A549 (cell line): ENCODE measurements at regions not wholly inside any gene's neighbourhood (a gene's known extent, or its start where the extent isn't known, plus 50 kb on each side); places are given as distances from the start of the nearest gene placed in this dataset.
"Not testable (repeated sequence)": the region's sequence is repeated elsewhere in the genome, so short reads cannot be mapped to it uniquely, and the experiment has no call there.

Experiments
- ATAC-seq, 2 experiments: fragments of 200-7000 bp in 1 of 2; fragments of >200 bp in 1 of 2; cut with Nextera tagmentation in 1 of 2; cut with Tn5 transposase in 1 of 2; 3 replicates each; pipeline versions ENCODE4 v1.8.0 to v1.9.1; 2018 to 2020; ENCODE audit warnings: mild to moderate bottlenecking in 1 of 2, moderate library complexity in 1 of 2
- CTCF ChIA-PET: fragments of 300-600 bp; sonication (Branson Sonifier 250); formaldehyde crosslinking; extraction: SDS; loops from one replicate; lab custom pipeline; 2021; ENCODE audit warnings: antibody characterized with exemption, inconsistent platforms; lab: Yijun Ruan, JAX
- POLR2A ChIA-PET: fragments of 350-600 bp; formaldehyde crosslinking; extraction: SDS; loops from one replicate; lab custom pipeline; 2021; ENCODE audit warnings: antibody characterized with exemption, inconsistent platforms; lab: Yijun Ruan, JAX
- DNase-seq, 2 experiments: peaks; one replicate each; pipeline versions ENCODE4 v3.0.0 to v3.0.0-alpha.2; 2011 to 2016; ENCODE audit warnings: low read depth in 1 of 2, low spot score in 1 of 2
- FAIRE-seq: peaks from 2 replicates; lab custom pipeline; 2011; peaks lifted over from hg19 to GRCh38; lab: Jason Lieb, UNC
- H3K27ac ChIP-seq, 2 experiments: fragments of >200 bp; sonication (Bioruptor Twin); formaldehyde crosslinking; 3 replicates each; pipeline ENCODE4 v1.5.1; 2016 to 2017
- H3K4me1 ChIP-seq: fragments of >200 bp; sonication (Bioruptor Twin); formaldehyde crosslinking; 3 replicates; pipeline ENCODE4 v1.6.1; 2016
- H3K4me2 ChIP-seq: fragments of >200 bp; sonication (Bioruptor Twin); formaldehyde crosslinking; 3 replicates; pipeline ENCODE4 v1.6.1; 2016
- H3K4me3 ChIP-seq: fragments of >200 bp; sonication (Bioruptor Twin); formaldehyde crosslinking; 3 replicates; pipeline ENCODE4 v1.5.1; 2016
- H3K9me3 ChIP-seq: fragments of >200 bp; sonication (Bioruptor Twin); formaldehyde crosslinking; 3 replicates; pipeline ENCODE4 v1.6.1; 2016
- BHLHE40 ChIP-seq: IDR thresholded peaks from 2 replicates; pipeline ENCODE4 v1.6.1; 2012; ENCODE audit warnings: low read depth, low read length, inconsistent platforms
- CBX2 ChIP-seq: fragments of 200-600 bp; sonication (generic); IDR thresholded peaks from 2 replicates; pipeline ENCODE4 v1.6.1; 2016; ENCODE audit warnings: low read depth, mild to moderate bottlenecking, borderline replicate concordance
- CBX8 ChIP-seq: fragments of 200-600 bp; sonication (generic); IDR thresholded peaks from 2 replicates; pipeline ENCODE4 v1.6.1; 2016
- CEBPB ChIP-seq, 2 experiments: fragments of >200 bp in 1 of 2; sonication (Bioruptor Twin) in 1 of 2; formaldehyde crosslinking in 1 of 2; IDR thresholded peaks; 2 replicates each; pipeline ENCODE4 v1.6.1; 2012 to 2016
- CHD4 ChIP-seq: fragments of 200-600 bp; sonication (generic); IDR thresholded peaks from 2 replicates; pipeline ENCODE4 v1.6.1; 2016; ENCODE audit warnings: antibody characterized with exemption, mild to moderate bottlenecking, borderline replicate concordance
- ESRRA ChIP-seq: fragments of 150-350 bp; IDR thresholded peaks from 2 replicates; pipeline ENCODE4 v1.6.1; 2014; ENCODE audit warnings: mild to moderate bottlenecking, low read length, borderline replicate concordance
- FOSL2 ChIP-seq, 2 experiments: fragments of 450-650 bp in 1 of 2; fragments of >200 bp in 1 of 2; sonication (Bioruptor Twin) in 1 of 2; formaldehyde crosslinking; IDR thresholded peaks; 2 replicates each; pipeline versions ENCODE4 v1.5.0 to v1.6.1; 2016 to 2020; ENCODE audit warnings: mild to moderate bottlenecking in 1 of 2, moderate library complexity in 1 of 2
- HDAC2 ChIP-seq: fragments of 200-600 bp; sonication (generic); IDR thresholded peaks from 2 replicates; pipeline ENCODE4 v1.6.1; 2016
- HOXA7 ChIP-seq: fragments of 250-450 bp; sonication (Bioruptor Pico); IDR thresholded peaks from 2 replicates; pipeline ENCODE4 v1.5.0; 2020; ENCODE audit warnings: mild to moderate bottlenecking, moderate library complexity
- JUNB ChIP-seq: fragments of >200 bp; sonication (Bioruptor Twin); formaldehyde crosslinking; IDR thresholded peaks from 2 replicates; pipeline ENCODE4 v1.6.1; 2016
- MAFK ChIP-seq: fragments of 450-650 bp; IDR thresholded peaks from 2 replicates; pipeline ENCODE4 v1.6.1; 2014; ENCODE audit not compliant: partially characterized antibody
- NFE2L2 ChIP-seq: fragments of 150-350 bp; conservative IDR thresholded peaks from 2 replicates; pipeline ENCODE4 v1.6.1; 2014; ENCODE audit warnings: low read length
- PBX3 ChIP-seq: IDR thresholded peaks from 2 replicates; pipeline ENCODE4 v1.6.1; 2012
- PHF8 ChIP-seq: fragments of 200-600 bp; sonication (generic); IDR thresholded peaks from 2 replicates; pipeline ENCODE4 v1.6.1; 2016; ENCODE audit warnings: low read depth, mild to moderate bottlenecking, antibody characterized with exemption, moderate library complexity, borderline replicate concordance
- POLR2A ChIP-seq: IDR thresholded peaks from 2 replicates; pipeline ENCODE4 v1.6.1; 2012; ENCODE audit warnings: mild to moderate bottlenecking, low read length
- RCOR1 ChIP-seq: fragments of 150-350 bp; IDR thresholded peaks from 2 replicates; pipeline ENCODE4 v1.6.1; 2014; ENCODE audit warnings: antibody characterized with exemption, low read length, low read depth
- SREBF2 ChIP-seq: fragments of 450-650 bp; IDR thresholded peaks from 2 replicates; pipeline ENCODE4 v1.6.1; 2014; ENCODE audit warnings: mild to moderate bottlenecking, moderate library complexity
- ZNF302 ChIP-seq: fragments of 250-450 bp; sonication (Bioruptor Pico); IDR thresholded peaks from 2 replicates; pipeline ENCODE4 v1.9.0; 2021; ENCODE audit warnings: inconsistent platforms, mild to moderate bottlenecking, moderate library complexity
- WGBS: methylation state at CpG from one replicate; pipeline ENCODE4 v1.1.6; 2017; ENCODE audit errors: missing lambda C conversion rate; 5-methylcytosine and 5-hydroxymethylcytosine counted together
- TF ChIP-seq, protein P1 (sequence below): fragments of >200 bp; sonication (Bioruptor Twin); formaldehyde crosslinking; IDR thresholded peaks from 3 replicates; pipeline ENCODE4 v1.6.1; 2016
- TF ChIP-seq, protein P2 (sequence below): fragments of 200-600 bp; sonication (generic); IDR thresholded peaks from 2 replicates; pipeline ENCODE4 v1.6.1; 2016; ENCODE audit warnings: antibody characterized with exemption, mild to moderate bottlenecking, moderate library complexity
- TF ChIP-seq, protein P3 (sequence below): fragments of 250-450 bp; sonication (Bioruptor Pico); IDR thresholded peaks from 2 replicates; pipeline ENCODE4 v1.5.0; 2021; ENCODE audit warnings: mild to moderate bottlenecking, moderate library complexity, borderline replicate concordance
- TF ChIP-seq, protein P4 (sequence below): fragments of >200 bp; sonication (Bioruptor Twin); formaldehyde crosslinking; IDR thresholded peaks from 2 replicates; pipeline ENCODE4 v1.6.1; 2016

DNA sequence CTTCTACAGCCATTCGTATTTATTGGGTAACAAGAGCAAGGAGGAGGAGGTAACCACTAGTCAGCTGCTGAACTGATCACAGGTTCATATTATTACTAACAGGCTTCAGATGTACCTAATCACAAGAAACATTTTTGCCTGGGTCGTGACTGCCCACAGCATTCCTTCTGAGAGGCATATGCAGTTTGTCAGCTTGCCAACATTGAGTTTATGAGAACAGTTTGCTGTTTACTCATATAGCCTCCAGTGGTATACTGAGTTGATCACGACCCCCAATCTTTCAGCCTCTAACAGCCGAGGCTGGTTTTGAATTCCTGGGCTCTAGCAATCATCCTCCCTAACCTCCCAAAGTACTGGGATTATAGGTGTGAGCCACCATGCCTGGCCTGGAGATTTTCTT, 693.6 kb downstream of the TLE1 start:
- no peak overlapping the region for H3K4me3 ChIP-seq
- ChIA-PET CTCF (no interaction called here), POLR2A (no interaction called here)
- no peaks in the 10 kb centered on the region for H3K4me1 ChIP-seq
- peak in 1 of 2 experiments; percentile 2 for DNase-seq
- no peak for ATAC-seq
- H3K4me2 ChIP-seq = no peak overlapping the region
- WGBS = 28% methylated on average over 4 of the region's 4 CpGs
- no peak for FAIRE-seq
- no peak for TF ChIP-seq BHLHE40
- TF ChIP-seq, protein P1, sequence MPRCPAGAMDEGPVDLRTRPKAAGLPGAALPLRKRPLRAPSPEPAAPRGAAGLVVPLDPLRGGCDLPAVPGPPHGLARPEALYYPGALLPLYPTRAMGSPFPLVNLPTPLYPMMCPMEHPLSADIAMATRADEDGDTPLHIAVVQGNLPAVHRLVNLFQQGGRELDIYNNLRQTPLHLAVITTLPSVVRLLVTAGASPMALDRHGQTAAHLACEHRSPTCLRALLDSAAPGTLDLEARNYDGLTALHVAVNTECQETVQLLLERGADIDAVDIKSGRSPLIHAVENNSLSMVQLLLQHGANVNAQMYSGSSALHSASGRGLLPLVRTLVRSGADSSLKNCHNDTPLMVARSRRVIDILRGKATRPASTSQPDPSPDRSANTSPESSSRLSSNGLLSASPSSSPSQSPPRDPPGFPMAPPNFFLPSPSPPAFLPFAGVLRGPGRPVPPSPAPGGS = no peak
- no peak for TF ChIP-seq HDAC2
- TF ChIP-seq POLR2A = no peak
- TF ChIP-seq HOXA7 (CRISPR knock-in tag) = no peak
- no peak for TF ChIP-seq PHF8
- no peak for TF ChIP-seq SREBF2
- TF ChIP-seq, all 56 proteins: peak for 0
- Histone ChIP-seq H3K27ac (no peak overlapping the region), H3K9me3 (no peaks in the 10 kb centered on the region)

DNA sequence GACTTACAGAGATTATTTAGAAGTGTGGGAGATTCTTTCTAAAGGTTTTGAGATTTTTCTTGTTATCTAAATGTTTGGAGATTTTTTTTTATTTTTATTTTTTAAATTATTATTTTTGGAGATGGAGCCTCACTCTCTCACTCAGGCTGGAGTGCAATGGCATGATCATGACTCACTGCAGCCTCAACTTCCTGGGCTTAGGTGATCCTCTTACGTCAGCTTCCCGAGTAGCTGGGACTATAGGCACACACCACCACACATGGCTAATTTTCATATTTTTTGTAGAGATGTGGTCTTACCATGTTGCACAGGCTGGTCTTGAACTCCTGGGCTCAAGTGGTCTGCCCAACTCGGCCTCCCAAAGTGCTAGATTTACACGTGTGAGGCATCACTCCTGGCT, 694.5 kb downstream of the TLE1 start:
- FAIRE-seq = no peak
- ATAC-seq = no peak
- Histone ChIP-seq H3K9me3 (no peaks in the 10 kb centered on the region), H3K4me3 (no peak overlapping the region), H3K4me1 (no peaks in the 10 kb centered on the region), H3K4me2 (no peak overlapping the region), H3K27ac (no peak overlapping the region)
- WGBS = 58% methylated on average over 4 of the region's 4 CpGs
- ChIA-PET POLR2A (no interaction called here), CTCF (no interaction called here)
- DNase-seq = no peak
- TF ChIP-seq RCOR1 = no peak
- no peak for TF ChIP-seq CBX8
- TF ChIP-seq ZNF302 = no peak
- TF ChIP-seq, protein P2, sequence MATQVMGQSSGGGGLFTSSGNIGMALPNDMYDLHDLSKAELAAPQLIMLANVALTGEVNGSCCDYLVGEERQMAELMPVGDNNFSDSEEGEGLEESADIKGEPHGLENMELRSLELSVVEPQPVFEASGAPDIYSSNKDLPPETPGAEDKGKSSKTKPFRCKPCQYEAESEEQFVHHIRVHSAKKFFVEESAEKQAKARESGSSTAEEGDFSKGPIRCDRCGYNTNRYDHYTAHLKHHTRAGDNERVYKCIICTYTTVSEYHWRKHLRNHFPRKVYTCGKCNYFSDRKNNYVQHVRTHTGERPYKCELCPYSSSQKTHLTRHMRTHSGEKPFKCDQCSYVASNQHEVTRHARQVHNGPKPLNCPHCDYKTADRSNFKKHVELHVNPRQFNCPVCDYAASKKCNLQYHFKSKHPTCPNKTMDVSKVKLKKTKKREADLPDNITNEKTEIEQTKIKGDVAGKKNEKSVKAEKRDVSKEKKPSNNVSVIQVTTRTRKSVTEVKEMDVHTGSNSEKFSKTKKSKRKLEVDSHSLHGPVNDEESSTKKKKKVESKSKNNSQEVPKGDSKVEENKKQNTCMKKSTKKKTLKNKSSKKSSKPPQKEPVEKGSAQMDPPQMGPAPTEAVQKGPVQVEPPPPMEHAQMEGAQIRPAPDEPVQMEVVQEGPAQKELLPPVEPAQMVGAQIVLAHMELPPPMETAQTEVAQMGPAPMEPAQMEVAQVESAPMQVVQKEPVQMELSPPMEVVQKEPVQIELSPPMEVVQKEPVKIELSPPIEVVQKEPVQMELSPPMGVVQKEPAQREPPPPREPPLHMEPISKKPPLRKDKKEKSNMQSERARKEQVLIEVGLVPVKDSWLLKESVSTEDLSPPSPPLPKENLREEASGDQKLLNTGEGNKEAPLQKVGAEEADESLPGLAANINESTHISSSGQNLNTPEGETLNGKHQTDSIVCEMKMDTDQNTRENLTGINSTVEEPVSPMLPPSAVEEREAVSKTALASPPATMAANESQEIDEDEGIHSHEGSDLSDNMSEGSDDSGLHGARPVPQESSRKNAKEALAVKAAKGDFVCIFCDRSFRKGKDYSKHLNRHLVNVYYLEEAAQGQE = no peak
- TF ChIP-seq PBX3 = no peak
- TF ChIP-seq CBX2 = no peak
- no peak for TF ChIP-seq NFE2L2
- TF ChIP-seq CEBPB (IDR thresholded peaks at IDR 0.05) = no peak
- TF ChIP-seq MAFK = no peak
- TF ChIP-seq, protein P3, sequence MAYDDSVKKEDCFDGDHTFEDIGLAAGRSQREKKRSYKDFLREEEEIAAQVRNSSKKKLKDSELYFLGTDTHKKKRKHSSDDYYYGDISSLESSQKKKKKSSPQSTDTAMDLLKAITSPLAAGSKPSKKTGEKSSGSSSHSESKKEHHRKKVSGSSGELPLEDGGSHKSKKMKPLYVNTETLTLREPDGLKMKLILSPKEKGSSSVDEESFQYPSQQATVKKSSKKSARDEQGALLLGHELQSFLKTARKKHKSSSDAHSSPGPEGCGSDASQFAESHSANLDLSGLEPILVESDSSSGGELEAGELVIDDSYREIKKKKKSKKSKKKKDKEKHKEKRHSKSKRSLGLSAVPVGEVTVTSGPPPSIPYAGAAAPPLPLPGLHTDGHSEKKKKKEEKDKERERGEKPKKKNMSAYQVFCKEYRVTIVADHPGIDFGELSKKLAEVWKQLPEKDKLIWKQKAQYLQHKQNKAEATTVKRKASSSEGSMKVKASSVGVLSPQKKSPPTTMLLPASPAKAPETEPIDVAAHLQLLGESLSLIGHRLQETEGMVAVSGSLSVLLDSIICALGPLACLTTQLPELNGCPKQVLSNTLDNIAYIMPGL (CRISPR knock-in tag) = no peak
- TF ChIP-seq FOSL2 (IDR thresholded peaks at IDR 0.05) = no peak
- no peak for TF ChIP-seq FOSL2 (CRISPR knock-in tag; IDR thresholded peaks at IDR 0.05)
- TF ChIP-seq CHD4 = no peak
- TF ChIP-seq, protein P4, sequence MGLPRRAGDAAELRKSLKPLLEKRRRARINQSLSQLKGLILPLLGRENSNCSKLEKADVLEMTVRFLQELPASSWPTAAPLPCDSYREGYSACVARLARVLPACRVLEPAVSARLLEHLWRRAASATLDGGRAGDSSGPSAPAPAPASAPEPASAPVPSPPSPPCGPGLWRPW = no peak
- TF ChIP-seq JUNB = no peak
- no peak for TF ChIP-seq PHF8
- no peak for TF ChIP-seq ESRRA

- POLR2A ChIA-PET, H3K27ac ChIP-seq, H3K9me3 ChIP-seq, H3K4me3 ChIP-seq, ATAC-seq, H3K4me2 ChIP-seq, H3K4me1 ChIP-seq, DNase-seq: not testable (repeated sequence)
- WGBS = 10% methylated on average over 10 of the region's 10 CpGs
- peak; percentile 13 for FAIRE-seq
- CTCF ChIA-PET = interaction anchor here (0.6 kb wide), 1 partner anchor 722 kb away, joined by 3 read pairs; no protein-coding TSS in a partner anchor
Measured at GRCh38 chr9:80985595-80985994, 703.8 kb downstream of the TLE1 start.
